ENCODE measurements at regions not wholly inside any gene's neighbourhood (a gene's known extent, or its start where the extent isn't known, plus 50 kb on each side); places are given as distances from the start of the nearest gene placed in this dataset.

GRCh38 chr5:10081584-10081983, 168.1 kb downstream of the ATPSCKMT start:
- ChIA-PET POLR2A (ENCODE audit: partially characterized antibody) (interaction anchor here (1.2 to 1.4 kb wide), 2 partner anchors 10 to 20 kb away, joined by 3 read pairs; no protein-coding TSS in a partner anchor), CTCF (ENCODE audit: partially characterized antibody) (interaction anchor here (0.6 to 1.8 kb wide), 5 partner anchors 10 to 564 kb away, joined by 3 to 4 read pairs (median 3); no protein-coding TSS in a partner anchor)
- no peak overlapping the region for H3K14ac ChIP-seq (ENCODE audit: insufficient read length)
- H3K4ac ChIP-seq (replicated peaks; ENCODE audit: insufficient read length, low read depth, low read length), result no peak overlapping the region
- 94% methylated on average over 4 of the region's 4 CpGs; no CpG with 5 or more reads in 1 of the 2 experiments for WGBS, 2 experiments (ENCODE audit: extremely low coverage in 1 of 2, insufficient coverage in 1 of 2, insufficient read length in 1 of 2, insufficient replicate concordance in 2 of 2, low coverage in 1 of 2, low lambda C conversion rate in 2 of 2, missing lambda C conversion rate in 1 of 2)
- no peaks in the 10 kb centered on the region for H3K79me1 ChIP-seq (ENCODE audit: low read depth, low read length)
- H2BK120ac ChIP-seq (replicated peaks; ENCODE audit: low read depth, low read length), result no peak overlapping the region
- H2AFZ ChIP-seq (ENCODE audit: low read length), result no peak overlapping the region
- no peak overlapping the region for H3K56ac ChIP-seq (replicated peaks; ENCODE audit: insufficient read length, low read depth, low read length)
- DNase-seq (ENCODE audit: low read depth in 1 of 2, low spot score in 2 of 2), result no peak
- H3K79me2 ChIP-seq (ENCODE audit: control insufficient read depth in 1 of 2, insufficient read depth in 2 of 2, low read length in 2 of 2), result no peaks in the 10 kb centered on the region
- H3K9ac ChIP-seq (replicated peaks in 1 of 4; ENCODE audit: extremely low read depth in 1 of 4, low read depth in 3 of 4, low read length in 3 of 4), result no peak overlapping the region
- H3K36me3 ChIP-seq (ENCODE audit: control insufficient read depth in 2 of 4, insufficient read depth in 4 of 4, low read length in 3 of 4), result no peaks in the 10 kb centered on the region
- no peak overlapping the region for H3K4me3 ChIP-seq (ENCODE audit: extremely low read depth in 1 of 4, insufficient read depth in 2 of 4, low read depth in 3 of 4, low read length in 4 of 4)
- H4K8ac ChIP-seq (ENCODE audit: extremely low read depth, insufficient read depth, low read length), result no peak overlapping the region
- H3K23me2 ChIP-seq (ENCODE audit: low read depth, low read length), result no peaks in the 10 kb centered on the region
- no peak overlapping the region for H4K91ac ChIP-seq (replicated peaks; ENCODE audit: insufficient read length, low read length)
- peaks cover 0 to 1% (median 0%) of the 10 kb centered on the region in 4 experiments; a peak in 1 of 7 replicates for H3K27me3 ChIP-seq (replicated peaks in 1 of 4; ENCODE audit: control insufficient read depth in 3 of 4, extremely low read depth in 1 of 4, insufficient read depth in 3 of 4, low read length in 3 of 4)
- no peak overlapping the region for H3K4me2 ChIP-seq (ENCODE audit: insufficient read depth in 1 of 2, low read depth in 2 of 2, low read length in 2 of 2)
- no peak overlapping the region for H3K23ac ChIP-seq (ENCODE audit: insufficient read length)
- no peaks in the 10 kb centered on the region; a peak in 1 of 7 replicates for H3K4me1 ChIP-seq (replicated peaks in 1 of 4; ENCODE audit: control insufficient read depth in 3 of 4, insufficient read depth in 4 of 4, low read length in 3 of 4)
- no peak overlapping the region for H2BK15ac ChIP-seq (ENCODE audit: low read length)
- H2BK5ac ChIP-seq (ENCODE audit: low read depth, low read length), result no peak overlapping the region
- no peak overlapping the region for H2BK20ac ChIP-seq (ENCODE audit: low read length)
- FAIRE-seq, result no peak
- H3K27ac ChIP-seq (ENCODE audit: low read depth, low read length), result no peak overlapping the region
- H2AK5ac ChIP-seq (ENCODE audit: low read depth, low read length), result no peak overlapping the region
- no peaks in the 10 kb centered on the region for H4K20me1 ChIP-seq (replicated peaks in 1 of 2; ENCODE audit: control insufficient read depth in 1 of 2, insufficient read depth in 2 of 2, low read length in 2 of 2)
- no peak overlapping the region for H4K5ac ChIP-seq (ENCODE audit: insufficient read length, low read depth, low read length)
- H3K9me3 ChIP-seq (ENCODE audit: insufficient read depth in 2 of 2, low read depth in 1 of 2, low read length in 1 of 2), result no peaks in the 10 kb centered on the region
- H2BK12ac ChIP-seq (ENCODE audit: low read depth, low read length), result no peak overlapping the region
- H3K18ac ChIP-seq (ENCODE audit: extremely low read depth, low read length), result no peak overlapping the region
- TF ChIP-seq SP2 (IDR thresholded peaks at IDR 0.05; ENCODE audit: low read length) (no peak), CBX8 (IDR thresholded peaks at IDR 0.05; ENCODE audit: borderline replicate concordance, low read depth, low read length) (no peak), POLR2A (IDR thresholded peaks at IDR 0.05; ENCODE audit: control extremely low read depth in 1 of 2, low read depth in 2 of 2, low read length in 2 of 2) (no peak), RNF2 (IDR thresholded peaks at IDR 0.05; ENCODE audit: borderline replicate concordance, low read depth, low read length, missing control alignments, poor library complexity, severe bottlenecking) (no peak), EP300 (IDR thresholded peaks at IDR 0.05; ENCODE audit: borderline replicate concordance in 1 of 2, low read depth in 2 of 2, low read length in 2 of 2) (no peak), KDM4A (IDR thresholded peaks at IDR 0.05; ENCODE audit: low read depth, low read length, severe bottlenecking) (no peak), ATF3 (IDR thresholded peaks at IDR 0.05; ENCODE audit: insufficient read depth, low read depth, low read length) (no peak), CBX5 (IDR thresholded peaks at IDR 0.05; ENCODE audit: low read depth, low read length) (no peak), TAF1 (IDR thresholded peaks at IDR 0.05; ENCODE audit: low read depth, low read length) (no peak), BACH1 (IDR thresholded peaks at IDR 0.05; ENCODE audit: low read length) (no peak), ATF2 (IDR thresholded peaks at IDR 0.05; ENCODE audit: low read length) (no peak), TBP (IDR thresholded peaks at IDR 0.05; ENCODE audit: low read depth, low read length) (no peak)
